Neural crest cell (in vitro differentiated cells): ENCODE measurements at regions not wholly inside any gene's neighbourhood (a gene's known extent, or its start where the extent isn't known, plus 50 kb on each side); places are given as distances from the start of the nearest gene placed in this dataset.
"Not testable (repeated sequence)": the region's sequence is repeated elsewhere in the genome, so short reads cannot be mapped to it uniquely, and the experiment has no call there.

Experiments
- DNase-seq: peaks from one replicate; pipeline ENCODE4 v3.0.0; 2021; ENCODE audit warnings: low read depth, mixed read lengths, low spot score
- H3K27ac Mint-ChIP-seq: one replicate; pipeline ENCODE4 v1.8.0; 2021; ENCODE audit warnings: mild to moderate bottlenecking, mixed read lengths; ENCODE audit not compliant: unreplicated experiment
- H3K27me3 Mint-ChIP-seq: 2 replicates; pipeline ENCODE4 v1.8.0; 2021; ENCODE audit warnings: low read depth, mild to moderate bottlenecking, mixed read lengths
- H3K36me3 Mint-ChIP-seq: 2 replicates; pipeline ENCODE4 v1.8.0; 2021; ENCODE audit warnings: low read depth, mild to moderate bottlenecking, mixed read lengths
- H3K4me1 Mint-ChIP-seq: 2 replicates; pipeline ENCODE4 v1.8.0; 2021; ENCODE audit warnings: mixed read lengths
- H3K4me3 Mint-ChIP-seq: one replicate; pipeline ENCODE4 v1.8.0; 2021; ENCODE audit warnings: mild to moderate bottlenecking, mixed read lengths
- H3K9me3 Mint-ChIP-seq: 2 replicates; pipeline ENCODE4 v1.8.0; 2021; ENCODE audit warnings: mixed read lengths
- CTCF ChIP-seq: fragments of 200-600 bp; sonication (generic); conservative IDR thresholded peaks from 2 replicates; pipeline ENCODE4 v1.5.0; 2021; ENCODE audit warnings: antibody characterized with exemption, mild to moderate bottlenecking

DNA sequence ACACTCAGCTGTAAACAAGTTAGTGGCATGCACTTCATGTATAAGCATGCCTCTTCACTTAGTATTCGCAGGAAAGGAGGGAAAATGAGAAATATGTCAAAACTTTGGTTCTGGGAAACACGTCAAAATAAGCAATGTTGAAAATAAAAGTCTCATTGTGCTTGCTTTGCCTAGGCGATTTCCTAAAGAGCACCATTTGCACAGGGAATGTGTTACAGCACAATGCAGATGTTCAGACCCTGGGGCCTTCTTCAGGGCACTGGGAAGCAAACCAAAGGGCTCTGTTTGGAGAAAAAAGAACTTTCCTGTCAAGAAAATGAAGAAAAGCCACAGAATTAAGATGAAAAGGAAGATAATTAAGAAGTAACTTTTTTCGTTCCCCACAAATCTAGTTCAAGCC lies 98.6 kb upstream of the PLD5 start:
- Mint-ChIP-seq H3K27ac (peak overlapping the region; percentile 76), H3K4me1 (peaks cover 63% of the 10 kb centered on the region), H3K27me3 (no peaks in the 10 kb centered on the region), H3K36me3 (peaks cover 5% of the 10 kb centered on the region), H3K4me3 (peak overlapping the region; percentile 60), H3K9me3 (peaks cover 16% of the 10 kb centered on the region)
- DNase-seq, result no peak
- TF ChIP-seq CTCF, result no peak

DNA sequence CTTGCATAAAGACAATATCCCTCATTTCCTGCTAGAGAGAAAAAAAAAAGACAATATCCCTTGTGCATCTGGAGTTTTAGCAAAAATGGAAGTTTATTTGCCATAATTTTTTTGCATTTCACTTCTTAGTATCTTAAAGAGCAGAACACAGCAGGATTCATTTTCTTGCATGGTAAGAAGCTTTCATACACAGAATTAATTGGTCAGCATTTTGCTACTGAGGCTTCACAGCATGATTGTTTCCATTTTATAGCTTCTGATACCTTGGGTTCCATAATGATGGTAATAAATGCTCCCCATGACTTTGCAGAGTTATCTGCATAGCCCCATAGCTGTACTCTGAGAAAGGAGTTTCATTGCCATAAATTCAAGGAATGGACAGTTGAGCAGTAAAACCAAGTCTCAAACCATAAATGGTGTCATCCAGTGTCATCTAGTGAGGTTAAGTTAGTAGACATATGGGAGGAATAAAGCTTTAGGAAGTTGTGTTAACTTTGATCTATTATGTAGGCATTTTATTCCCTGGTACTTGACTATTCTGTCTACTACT lies 88.8 kb upstream of the PLD5 start:
- TF ChIP-seq CTCF, result no peak
- DNase-seq, result no peak
- Mint-ChIP-seq H3K27me3 (peaks cover 3% of the 10 kb centered on the region), H3K4me1 (no peaks in the 10 kb centered on the region), H3K27ac (no peak overlapping the region), H3K36me3 (peaks cover 8% of the 10 kb centered on the region), H3K9me3 (peaks cover 2% of the 10 kb centered on the region), H3K4me3 (no peak overlapping the region)

- peaks cover 3% of the 10 kb centered on the region for H3K27me3 Mint-ChIP-seq
These were observed 85.7 kb upstream of the PLD5 start for GRCh38 chr1:242610209-242610608.

DNA sequence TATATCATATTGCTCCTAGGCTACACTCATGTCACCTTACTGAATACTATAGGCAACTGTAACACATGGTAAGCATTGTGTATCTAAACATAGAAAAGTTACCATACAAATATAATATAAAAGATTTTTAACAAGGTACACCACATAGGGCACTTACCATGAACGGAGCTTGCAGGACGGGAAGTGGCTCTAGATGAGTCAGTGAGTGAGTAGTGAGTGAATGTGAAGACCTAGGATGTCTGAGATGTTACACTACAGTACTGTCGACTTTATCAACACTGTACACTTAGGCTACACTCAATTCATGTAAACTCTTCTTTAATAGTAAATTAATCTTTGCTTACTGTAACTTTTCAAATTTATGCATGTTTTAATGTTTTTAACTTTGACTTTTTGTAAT lies 81.0 kb upstream of the PLD5 start:
- Mint-ChIP-seq H3K4me3 (no peak overlapping the region), H3K9me3 (no peaks in the 10 kb centered on the region), H3K27ac (no peak overlapping the region), H3K4me1 (no peaks in the 10 kb centered on the region), H3K27me3 (peaks cover 6% of the 10 kb centered on the region), H3K36me3 (no peaks in the 10 kb centered on the region)
- TF ChIP-seq CTCF, result no peak
- no peak for DNase-seq

More at GRCh38 chr1:242610209-242610608, 85.7 kb upstream of the PLD5 start:
- Mint-ChIP-seq H3K4me1 (no peaks in the 10 kb centered on the region), H3K36me3 (no peaks in the 10 kb centered on the region), H3K27ac (no peak overlapping the region), H3K4me3 (no peak overlapping the region), H3K9me3 (no peaks in the 10 kb centered on the region)
- TF ChIP-seq CTCF, result no peak
- no peak for DNase-seq

- TF ChIP-seq CTCF, result no peak
These were observed 77.5 kb upstream of the PLD5 start for GRCh38 chr1:242602001-242602400.

GRCh38 chr1:242593756-242594155 lies 69.3 kb upstream of the PLD5 start:
- not testable (repeated sequence) for H3K36me3 Mint-ChIP-seq, H3K4me3 Mint-ChIP-seq, H3K4me1 Mint-ChIP-seq, H3K27ac Mint-ChIP-seq, H3K27me3 Mint-ChIP-seq, DNase-seq
- peaks cover 13% of the 10 kb centered on the region for H3K9me3 Mint-ChIP-seq

More at GRCh38 chr1:242602001-242602400, 77.5 kb upstream of the PLD5 start:
- peaks cover 4% of the 10 kb centered on the region for H3K9me3 Mint-ChIP-seq
- H3K36me3 Mint-ChIP-seq, result peaks cover 2% of the 10 kb centered on the region
- no peak overlapping the region for H3K4me3 Mint-ChIP-seq
- H3K27ac Mint-ChIP-seq, result no peak overlapping the region
- peaks cover 6% of the 10 kb centered on the region for H3K27me3 Mint-ChIP-seq
- H3K4me1 Mint-ChIP-seq, result no peaks in the 10 kb centered on the region
- no peak for DNase-seq
